Vagina (tissue), 2 donors: ENCODE measurements at regions not wholly inside any gene's neighbourhood (a gene's known extent, or its start where the extent isn't known, plus 50 kb on each side); places are given as distances from the start of the nearest gene placed in this dataset.
"Not testable (repeated sequence)": the region's sequence is repeated elsewhere in the genome, so short reads cannot be mapped to it uniquely, and the experiment has no call there.

Source experiments
- DNase-seq, 2 donors: peaks; one replicate each; pipeline ENCODE4 v3.0.0-alpha.2; 2017; ENCODE audit errors: extremely low spot score in 2 of 2
- H3K27ac ChIP-seq: fragments of 200-600 bp; sonication (generic); one replicate; pipeline ENCODE4 v1.5.1; 2019
- H3K27me3 ChIP-seq: fragments of 200-600 bp; sonication (generic); one replicate; pipeline ENCODE4 v1.5.1; 2019
- H3K36me3 ChIP-seq, 2 donors: fragments of 200-600 bp; sonication (generic); one replicate each; pipeline ENCODE4 v1.5.1; 2017 to 2019
- H3K4me1 ChIP-seq: fragments of 200-600 bp; sonication (generic); one replicate; pipeline ENCODE4 v1.5.1; 2019
- H3K4me3 ChIP-seq, 2 donors: fragments of 200-600 bp; sonication (generic); 1 replicate in 1 of 2; 2 replicates in 1 of 2; pipeline ENCODE4 v1.5.1; 2016 to 2019
- H3K9me3 ChIP-seq: fragments of 200-600 bp; sonication (generic); one replicate; pipeline ENCODE4 v1.5.1; 2019
- POLR2A ChIP-seq, 2 donors: fragments of 450-650 bp; IDR thresholded peaks; one replicate each; pipeline ENCODE4 v1.6.1; 2017; ENCODE audit warnings: antibody characterized with exemption in 2 of 2, mild to moderate bottlenecking in 2 of 2, moderate library complexity in 2 of 2
- POLR2AphosphoS5 ChIP-seq, 2 donors: sonication (generic); formaldehyde crosslinking; IDR thresholded peaks; one replicate each; pipeline ENCODE4 v1.9.0; 2017; ENCODE audit warnings: antibody characterized with exemption in 2 of 2, mild to moderate bottlenecking in 2 of 2, low read depth in 1 of 2; ENCODE audit not compliant: insufficient read depth in 1 of 2
- intact Hi-C: fragments of 100-400 bp; cut with DNase I; formaldehyde crosslinking; loops from one replicate; pipeline ENCODE4 v1.15.1; 2023
- TF ChIP-seq, protein P1 (sequence below), 3 experiments: fragments of 450-650 bp in 2 of 3; fragments of 200-600 bp in 1 of 3; sonication (generic) in 1 of 3; IDR thresholded peaks; one replicate each; pipeline ENCODE4 v1.5.1; 2017 to 2019; ENCODE audit warnings: antibody characterized with exemption in 3 of 3, mild to moderate bottlenecking in 2 of 3, moderate library complexity in 2 of 3

DNA sequence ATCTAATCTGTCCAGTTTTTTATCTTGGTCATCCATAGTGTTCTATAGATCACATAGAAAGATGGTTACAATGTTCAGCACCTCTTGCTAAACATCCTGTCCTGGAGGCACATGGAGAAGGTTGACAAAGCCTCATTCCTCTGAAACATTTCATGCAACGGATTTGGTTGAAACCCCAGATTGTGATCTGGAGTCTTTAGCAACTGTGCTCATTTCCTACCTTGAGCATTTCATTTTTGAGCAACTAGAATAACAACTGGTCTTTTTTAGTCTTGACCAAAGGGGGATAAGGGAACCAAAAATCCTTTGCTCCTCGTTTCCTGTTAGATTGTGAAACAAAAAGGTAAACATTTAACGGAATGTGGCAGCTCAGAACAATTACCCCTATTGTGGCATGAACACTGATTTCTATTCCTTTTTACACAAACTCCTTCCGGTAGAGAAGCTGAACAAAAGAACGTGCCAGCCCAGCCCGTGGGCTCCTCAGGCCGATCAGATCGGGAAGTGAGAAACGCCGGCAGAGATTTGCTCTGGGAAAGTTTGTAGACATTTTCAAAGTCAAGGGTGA, 94.7 kb upstream of the ERRFI1 start:
- intact Hi-C loops = no loop called here
- no peaks in the 10 kb centered on the region for H3K27me3 ChIP-seq

DNA sequence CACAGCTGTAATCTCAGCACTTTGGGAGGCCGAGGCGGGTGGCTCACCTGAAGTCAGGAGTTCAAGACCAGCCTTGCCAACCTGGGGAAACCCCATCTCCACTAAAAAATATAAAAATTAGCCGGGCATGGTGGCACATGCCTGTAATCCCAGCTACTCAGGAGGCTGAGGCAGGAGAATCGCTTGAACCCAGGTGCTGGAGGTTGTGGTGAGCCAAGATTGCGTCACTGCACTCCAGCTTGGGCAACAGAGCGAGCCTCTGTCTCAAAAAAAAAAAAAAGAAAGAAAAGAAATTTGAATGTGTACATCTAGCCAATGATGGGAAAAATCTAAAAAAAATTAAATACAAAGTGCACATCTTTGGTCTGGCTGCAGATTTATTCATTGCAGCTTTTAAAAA, 92.6 kb upstream of the ERRFI1 start:
- not testable (repeated sequence) for H3K27me3 ChIP-seq, H3K9me3 ChIP-seq, H3K36me3 ChIP-seq, DNase-seq, H3K4me3 ChIP-seq
- intact Hi-C loops = loop anchor here (10.0 kb wide), 1 partner anchor 84 kb away; no protein-coding TSS in a partner anchor
- Histone ChIP-seq H3K27ac (peak overlapping the region; percentile 84), H3K4me1 (peaks cover 73% of the 10 kb centered on the region)

More for the DNA sequence above, 94.7 kb upstream of the ERRFI1 start:
- DNase-seq = no peak
- TF ChIP-seq POLR2AphosphoS5 (IDR thresholded peaks at IDR 0.05; ENCODE audit: insufficient read depth in 1 of 2, low read depth in 1 of 2) (no peak), POLR2A (IDR thresholded peaks at IDR 0.05) (no peak)
- TF ChIP-seq, protein P1, sequence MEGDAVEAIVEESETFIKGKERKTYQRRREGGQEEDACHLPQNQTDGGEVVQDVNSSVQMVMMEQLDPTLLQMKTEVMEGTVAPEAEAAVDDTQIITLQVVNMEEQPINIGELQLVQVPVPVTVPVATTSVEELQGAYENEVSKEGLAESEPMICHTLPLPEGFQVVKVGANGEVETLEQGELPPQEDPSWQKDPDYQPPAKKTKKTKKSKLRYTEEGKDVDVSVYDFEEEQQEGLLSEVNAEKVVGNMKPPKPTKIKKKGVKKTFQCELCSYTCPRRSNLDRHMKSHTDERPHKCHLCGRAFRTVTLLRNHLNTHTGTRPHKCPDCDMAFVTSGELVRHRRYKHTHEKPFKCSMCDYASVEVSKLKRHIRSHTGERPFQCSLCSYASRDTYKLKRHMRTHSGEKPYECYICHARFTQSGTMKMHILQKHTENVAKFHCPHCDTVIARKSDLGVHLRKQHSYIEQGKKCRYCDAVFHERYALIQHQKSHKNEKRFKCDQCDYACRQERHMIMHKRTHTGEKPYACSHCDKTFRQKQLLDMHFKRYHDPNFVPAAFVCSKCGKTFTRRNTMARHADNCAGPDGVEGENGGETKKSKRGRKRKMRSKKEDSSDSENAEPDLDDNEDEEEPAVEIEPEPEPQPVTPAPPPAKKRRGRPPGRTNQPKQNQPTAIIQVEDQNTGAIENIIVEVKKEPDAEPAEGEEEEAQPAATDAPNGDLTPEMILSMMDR (IDR thresholded peaks at IDR 0.05) = no peak
- Histone ChIP-seq H3K27ac (peak overlapping the region; percentile 84), H3K4me3 (no peak overlapping the region), H3K9me3 (no peaks in the 10 kb centered on the region), H3K4me1 (peaks cover 62% of the 10 kb centered on the region), H3K36me3 (no peaks in the 10 kb centered on the region)

GRCh38 chr1:8118031-8118451, 91.9 kb upstream of the ERRFI1 start:
- Histone ChIP-seq H3K27me3 (no peaks in the 10 kb centered on the region), H3K9me3 (no peaks in the 10 kb centered on the region), H3K27ac (peak overlapping the region; percentile 84), H3K36me3 (no peaks in the 10 kb centered on the region), H3K4me3 (no peak overlapping the region), H3K4me1 (peaks cover 73% of the 10 kb centered on the region)
- intact Hi-C loops = loop anchor here (10.0 kb wide), 1 partner anchor 83 kb away; no protein-coding TSS in a partner anchor
- DNase-seq = no peak
- TF ChIP-seq POLR2A (IDR thresholded peaks at IDR 0.05) (no peak), POLR2AphosphoS5 (IDR thresholded peaks at IDR 0.05; ENCODE audit: insufficient read depth in 1 of 2, low read depth in 1 of 2) (no peak)
- TF ChIP-seq, protein P1 (IDR thresholded peaks at IDR 0.05) = no peak

DNA sequence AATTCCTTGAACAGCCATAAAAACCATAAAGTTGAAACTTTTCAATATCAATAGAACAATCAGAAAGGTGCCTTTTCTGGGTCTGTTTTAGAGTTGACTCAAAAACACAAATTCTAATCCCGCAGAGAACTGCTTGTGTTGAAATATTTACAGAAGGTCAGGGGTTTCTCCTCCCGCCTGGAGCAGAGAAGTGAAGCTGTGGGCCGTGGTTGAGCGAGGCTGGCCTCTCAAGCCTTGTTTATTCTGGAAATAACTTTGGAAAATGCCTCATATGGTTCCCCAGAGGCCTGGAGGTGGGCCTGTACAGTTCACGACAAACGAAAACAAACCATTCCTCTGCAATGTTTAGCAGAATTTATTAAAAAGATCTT, 90.8 kb upstream of the ERRFI1 start:
- intact Hi-C loops = loop anchor here (2.0 to 10.0 kb wide), 2 partner anchors 18 to 82 kb away; no protein-coding TSS in a partner anchor
- H3K4me1 ChIP-seq = peaks cover 66% of the 10 kb centered on the region
- no peak for DNase-seq
- H3K4me3 ChIP-seq = no peak overlapping the region
- H3K36me3 ChIP-seq = no peaks in the 10 kb centered on the region
- no peaks in the 10 kb centered on the region for H3K27me3 ChIP-seq
- TF ChIP-seq POLR2A (IDR thresholded peaks at IDR 0.05) (no peak), POLR2AphosphoS5 (IDR thresholded peaks at IDR 0.05; ENCODE audit: insufficient read depth in 1 of 2, low read depth in 1 of 2) (peak in 1 of 2 donors; percentile 70)
- TF ChIP-seq, protein P1 (IDR thresholded peaks at IDR 0.05) = no peak
- peak overlapping the region; percentile 84 for H3K27ac ChIP-seq
- H3K9me3 ChIP-seq = no peaks in the 10 kb centered on the region

DNA sequence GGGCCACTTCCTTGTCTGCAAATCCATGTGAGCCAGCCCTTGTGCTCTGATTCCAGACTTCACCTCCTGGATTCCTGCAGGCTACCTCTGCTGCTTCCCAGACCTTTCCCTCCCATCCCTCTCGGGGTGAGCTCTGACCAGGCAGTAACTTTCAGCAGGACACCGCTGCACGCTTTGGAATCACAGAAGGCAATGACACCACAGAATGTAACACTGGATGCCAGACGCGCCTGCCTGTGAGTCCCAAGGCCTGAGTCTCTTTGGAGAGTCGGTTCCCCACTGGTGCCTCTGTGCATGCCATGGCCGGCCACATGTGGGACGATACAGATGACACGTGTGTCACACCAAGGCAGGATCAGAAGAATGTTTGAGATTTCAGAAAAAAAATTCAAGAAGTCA, 89.7 kb upstream of the ERRFI1 start:
- peaks cover 56% of the 10 kb centered on the region for H3K4me1 ChIP-seq
- peak overlapping the region; percentile 84 for H3K27ac ChIP-seq
- intact Hi-C loops = loop anchor here (2.0 to 10.0 kb wide), 2 partner anchors 19 to 81 kb away; no protein-coding TSS in a partner anchor

More for the DNA sequence above, 89.7 kb upstream of the ERRFI1 start:
- TF ChIP-seq POLR2AphosphoS5 (IDR thresholded peaks at IDR 0.05; ENCODE audit: insufficient read depth in 1 of 2, low read depth in 1 of 2) = no peak
- no peak for TF ChIP-seq POLR2A (IDR thresholded peaks at IDR 0.05)
- TF ChIP-seq, protein P1 (IDR thresholded peaks at IDR 0.05) = no peak
- no peaks in the 10 kb centered on the region for H3K27me3 ChIP-seq
- H3K9me3 ChIP-seq = no peaks in the 10 kb centered on the region
- no peaks in the 10 kb centered on the region for H3K36me3 ChIP-seq
- H3K4me3 ChIP-seq = no peak overlapping the region
- DNase-seq = no peak
